SK-N-SH (cell line): ENCODE measurements at regions not wholly inside any gene's neighbourhood (a gene's known extent, or its start where the extent isn't known, plus 50 kb on each side); places are given as distances from the start of the nearest gene placed in this dataset.

ENCODE experiments used
- CTCF ChIA-PET: fragments of 300-600, 350-600 bp; formaldehyde crosslinking; extraction: SDS; loops from one replicate; lab custom pipeline; 2021; lab: Yijun Ruan, JAX
- POLR2A ChIA-PET: fragments of 350-600 bp; sonication (Branson Sonifier 250); formaldehyde crosslinking; extraction: SDS; loops from one replicate; lab custom pipeline; 2020; ENCODE audit warnings: antibody characterized with exemption, inconsistent platforms; lab: Yijun Ruan, JAX
- DNase-seq: peaks from one replicate; pipeline ENCODE4 v3.0.0; 2012
- H2AFZ ChIP-seq: fragments of 200-600 bp; sonication (generic); 2 replicates; pipeline ENCODE4 v1.8.1; 2016; ENCODE audit warnings: antibody characterized with exemption, mild to moderate bottlenecking, low read depth
- H3F3A ChIP-seq: fragments of 200-600 bp; sonication (generic); replicated peaks from 2 replicates; pipeline ENCODE3; 2016; ENCODE audit warnings: antibody characterized with exemption, mild to moderate bottlenecking; ENCODE audit not compliant: insufficient read depth
- H3K27ac ChIP-seq, 2 experiments: fragments of 200-500 bp in 1 of 2; fragments of 200-600 bp in 1 of 2; sonication (Bioruptor generic) in 1 of 2; sonication (generic), shearing (Covaris generic) in 1 of 2; 2 replicates each; pipeline versions ENCODE4 v1.5.1 to v1.6.1; 2014 to 2016; ENCODE audit warnings: low read depth in 2 of 2, inconsistent platforms in 1 of 2, low read length in 1 of 2, mild to moderate bottlenecking in 1 of 2, mixed read lengths in 1 of 2
- H3K27me3 ChIP-seq: fragments of 200-600 bp; sonication (generic), shearing (Covaris generic); 2 replicates; pipeline ENCODE4 v1.6.1; 2016; ENCODE audit warnings: mixed run types; ENCODE audit not compliant: insufficient read depth
- H3K36me3 ChIP-seq, 2 experiments: fragments of 200-500 bp in 1 of 2; fragments of 200-600 bp in 1 of 2; sonication (Bioruptor generic) in 1 of 2; sonication (generic) in 1 of 2; replicated peaks in 1 of 2; 2 replicates each; pipeline versions ENCODE3 to v1.5.1; 2014 to 2016; ENCODE audit warnings: low read length in 1 of 2, mild to moderate bottlenecking in 1 of 2; ENCODE audit not compliant: insufficient read depth in 2 of 2, control insufficient read depth in 1 of 2
- H3K4me1 ChIP-seq, 2 experiments: fragments of 200-500 bp in 1 of 2; fragments of 200-600 bp in 1 of 2; sonication (Bioruptor generic) in 1 of 2; sonication (generic), shearing (Covaris generic) in 1 of 2; 2 replicates each; pipeline versions ENCODE4 v1.5.1 to v1.6.1; 2014 to 2016; ENCODE audit warnings: low read depth in 1 of 2, low read length in 1 of 2, mixed run types in 1 of 2; ENCODE audit not compliant: insufficient read depth in 2 of 2, control insufficient read depth in 1 of 2
- H3K4me2 ChIP-seq: fragments of 200-600 bp; sonication (generic), shearing (Covaris generic); 2 replicates; pipeline ENCODE4 v1.6.1; 2017; ENCODE audit warnings: mixed run types
- H3K4me3 ChIP-seq, 2 experiments: fragments of 200-500 bp in 1 of 2; fragments of 200-600 bp in 1 of 2; sonication (Bioruptor generic) in 1 of 2; sonication (generic), shearing (Covaris generic) in 1 of 2; 2 replicates each; pipeline versions ENCODE4 v1.5.1 to v1.8.1; 2014 to 2016; ENCODE audit warnings: low read depth in 2 of 2, inconsistent platforms in 1 of 2, low read length in 1 of 2, mild to moderate bottlenecking in 1 of 2, mixed read lengths in 1 of 2, moderate library complexity in 1 of 2
- H3K79me2 ChIP-seq: fragments of 200-600 bp; sonication (generic); 2 replicates; pipeline ENCODE4 v1.8.1; 2017; ENCODE audit warnings: mild to moderate bottlenecking; ENCODE audit not compliant: insufficient read depth
- H3K9ac ChIP-seq: fragments of 200-600 bp; sonication (generic); 2 replicates; pipeline ENCODE4 v1.6.1; 2017; ENCODE audit warnings: mixed run types
- H3K9me2 ChIP-seq: fragments of 200-600 bp; sonication (generic); 2 replicates; pipeline ENCODE4 v1.6.1; 2017; ENCODE audit warnings: mixed run types
- H3K9me3 ChIP-seq: fragments of 200-600 bp; sonication (generic); 2 replicates; pipeline ENCODE4 v1.6.1; 2017; ENCODE audit warnings: mixed run types, mild to moderate bottlenecking, moderate library complexity
- H4K20me1 ChIP-seq: fragments of 200-600 bp; sonication (generic); 2 replicates; pipeline ENCODE4 v1.6.1; 2017; ENCODE audit warnings: mild to moderate bottlenecking, mixed run types; ENCODE audit not compliant: insufficient read depth
- CHD2 ChIP-seq: fragments of 150-350 bp; IDR thresholded peaks from 2 replicates; pipeline ENCODE4 v1.6.1; 2018; ENCODE audit warnings: low read length; ENCODE audit not compliant: partially characterized antibody
- FOSL2 ChIP-seq: IDR thresholded peaks from 2 replicates; pipeline ENCODE4 v1.4.0; 2012; ENCODE audit warnings: low read depth, mild to moderate bottlenecking, moderate library complexity, borderline replicate concordance
- FOXM1 ChIP-seq: IDR thresholded peaks from 2 replicates; pipeline ENCODE4 v1.4.0; 2012; ENCODE audit warnings: low read depth, mild to moderate bottlenecking
- GATA2 ChIP-seq: sonication (generic); formaldehyde crosslinking; IDR thresholded peaks from 2 replicates; pipeline ENCODE4 v1.5.0; 2020; ENCODE audit warnings: mild to moderate bottlenecking, missing genetic modification reagents
- MAX ChIP-seq: IDR thresholded peaks from 2 replicates; pipeline ENCODE4 v1.4.0; 2012; ENCODE audit warnings: low read depth
- MEF2A ChIP-seq: IDR thresholded peaks from 2 replicates; pipeline ENCODE4 v1.4.0; 2012; ENCODE audit warnings: low read depth, borderline replicate concordance
- MXI1 ChIP-seq: IDR thresholded peaks from 2 replicates; pipeline ENCODE4 v1.6.1; 2012; ENCODE audit warnings: mild to moderate bottlenecking, low read depth, low read length, improper control_type of control experiment
- NFIC ChIP-seq: IDR thresholded peaks from 2 replicates; pipeline ENCODE4 v1.4.0; 2012; ENCODE audit warnings: borderline replicate concordance
- POLR2AphosphoS5 ChIP-seq: IDR thresholded peaks from 2 replicates; pipeline ENCODE4 v1.6.1; 2012; ENCODE audit warnings: low read depth, low read length
- RCOR1 ChIP-seq: fragments of 150-350 bp; IDR thresholded peaks from 2 replicates; pipeline ENCODE4 v1.6.1; 2017; ENCODE audit warnings: antibody characterized with exemption, low read length
- REST ChIP-seq: IDR thresholded peaks from 2 replicates; pipeline ENCODE4 v1.6.1; 2012; ENCODE audit warnings: mild to moderate bottlenecking, low read depth, low read length, moderate library complexity
- RXRA ChIP-seq: IDR thresholded peaks from 2 replicates; pipeline ENCODE4 v1.4.0; 2012; ENCODE audit warnings: low read depth, mild to moderate bottlenecking, borderline replicate concordance
- TAF1 ChIP-seq: IDR thresholded peaks from 2 replicates; pipeline ENCODE4 v1.6.1; 2012; ENCODE audit warnings: low read depth, mild to moderate bottlenecking, low read length, moderate library complexity, borderline replicate concordance
- TCF12 ChIP-seq: IDR thresholded peaks from 2 replicates; pipeline ENCODE4 v1.4.0; 2012
- TEAD4 ChIP-seq: IDR thresholded peaks from 2 replicates; pipeline ENCODE4 v1.4.0; 2012; ENCODE audit warnings: mild to moderate bottlenecking, borderline replicate concordance; ENCODE audit not compliant: insufficient read depth
- WGBS: methylation state at CpG from one replicate; pipeline ENCODE4 v1.1.6; 2017; ENCODE audit warnings: low lambda C conversion rate; 5-methylcytosine and 5-hydroxymethylcytosine counted together
- TF ChIP-seq, protein P1 (sequence below): fragments of 150-350 bp; IDR thresholded peaks from 2 replicates; pipeline ENCODE4 v1.6.1; 2017; ENCODE audit warnings: antibody characterized with exemption, low read length, low read depth, borderline replicate concordance

- Histone ChIP-seq H3K36me3 (no peaks in the 10 kb centered on the region), H3K9me3 (0 out of 2 replicates have a peak, but pooled peaks cover 8% of the 10 kb centered on the region), H4K20me1 (no peaks in the 10 kb centered on the region), H3K27ac (no peak overlapping the region), H3K4me2 (no peak overlapping the region), H3K4me1 (no peaks in the 10 kb centered on the region), H3K27me3 (no peaks in the 10 kb centered on the region), H3F3A (no peaks in the 10 kb centered on the region), H3K79me2 (no peaks in the 10 kb centered on the region), H3K9ac (no peak overlapping the region), H3K9me2 (no peaks in the 10 kb centered on the region), H3K4me3 (no peak overlapping the region), H2AFZ (no peak overlapping the region)
- TF ChIP-seq REST: no peak
- TF ChIP-seq MXI1: no peak
- no peak for TF ChIP-seq TCF12
- no peak for TF ChIP-seq TAF1
- TF ChIP-seq RXRA: no peak
- no peak for TF ChIP-seq MEF2A
- no peak for TF ChIP-seq FOXM1
- TF ChIP-seq GATA2 (CRISPR knock-in tag): no peak
- TF ChIP-seq RCOR1: no peak
- TF ChIP-seq FOSL2: no peak
- no peak for TF ChIP-seq POLR2AphosphoS5
- no peak for TF ChIP-seq NFIC
- no peak for TF ChIP-seq CHD2
- TF ChIP-seq TEAD4: no peak
- TF ChIP-seq, protein P1, sequence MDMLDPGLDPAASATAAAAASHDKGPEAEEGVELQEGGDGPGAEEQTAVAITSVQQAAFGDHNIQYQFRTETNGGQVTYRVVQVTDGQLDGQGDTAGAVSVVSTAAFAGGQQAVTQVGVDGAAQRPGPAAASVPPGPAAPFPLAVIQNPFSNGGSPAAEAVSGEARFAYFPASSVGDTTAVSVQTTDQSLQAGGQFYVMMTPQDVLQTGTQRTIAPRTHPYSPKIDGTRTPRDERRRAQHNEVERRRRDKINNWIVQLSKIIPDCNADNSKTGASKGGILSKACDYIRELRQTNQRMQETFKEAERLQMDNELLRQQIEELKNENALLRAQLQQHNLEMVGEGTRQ: no peak
- no peak for TF ChIP-seq MAX
- no peak for DNase-seq
- ChIA-PET POLR2A (no interaction called here), CTCF (interaction anchor here (0.8 kb wide), 1 partner anchor 381 kb away, joined by 4 read pairs; no protein-coding TSS in a partner anchor)
- WGBS: 52% methylated on average over 3 of the region's 3 CpGs
Measured at GRCh38 chr9:13470836-13471235, 191.3 kb upstream of the MPDZ start.

GRCh38 chr9:13467157-13467556 lies 187.7 kb upstream of the MPDZ start:
- no peak for TF ChIP-seq TCF12
- TF ChIP-seq, all 33 proteins: peak for 0
- Histone ChIP-seq H2AFZ (no peak overlapping the region), H3K27ac (no peak overlapping the region), H3K36me3 (no peaks in the 10 kb centered on the region), H3K9me3 (no peaks in the 10 kb centered on the region), H3K27me3 (no peaks in the 10 kb centered on the region), H3K9me2 (no peaks in the 10 kb centered on the region), H3K4me3 (no peak overlapping the region), H3K79me2 (no peaks in the 10 kb centered on the region), H3K4me2 (no peak overlapping the region), H4K20me1 (no peaks in the 10 kb centered on the region), H3K4me1 (no peaks in the 10 kb centered on the region), H3F3A (no peaks in the 10 kb centered on the region), H3K9ac (no peak overlapping the region)
- no peak for DNase-seq
- CTCF ChIA-PET: no interaction called here
- 38% methylated on average over 2 of the region's 2 CpGs for WGBS
- POLR2A ChIA-PET: no interaction called here
